ENCODE measurements at regions not wholly inside any gene's neighbourhood (a gene's known extent, or its start where the extent isn't known, plus 50 kb on each side); places are given as distances from the start of the nearest gene placed in this dataset.

- no peak for TF ChIP-seq CTCF (IDR thresholded peaks at IDR 0.05)
- TF ChIP-seq POLR2A (IDR thresholded peaks at IDR 0.05): no peak
- TF ChIP-seq POLR2AphosphoS5 (IDR thresholded peaks at IDR 0.05): no peak
- TF ChIP-seq EP300 (IDR thresholded peaks at IDR 0.05; ENCODE audit: low read depth): no peak
These were observed 280.6 kb upstream of the PIK3R1 start for GRCh38 chr5:67934976-67935375.
